HG02678 (cell line): ENCODE measurements at regions not wholly inside any gene's neighbourhood (a gene's known extent, or its start where the extent isn't known, plus 50 kb on each side); places are given as distances from the start of the nearest gene placed in this dataset.

Experiments
- ATAC-seq: cut with Tn5 transposase; IDR thresholded peaks from one replicate; pipeline ENCODE4 v1.9.1; 2021; ENCODE audit warnings: mild to moderate bottlenecking, moderate library complexity; ENCODE audit not compliant: unreplicated experiment

- ATAC-seq: no peak
Measured at GRCh38 chrX:7233580-7234406, 85.8 kb upstream of the PUDP start.

- ATAC-seq: no peak
Measured at GRCh38 chrX:7228226-7228625, 80.3 kb upstream of the PUDP start.

GRCh38 chrX:7225338-7225737 is 77.4 kb upstream of the PUDP start:
- no peak for ATAC-seq

GRCh38 chrX:7223271-7223670 is 75.3 kb upstream of the PUDP start:
- no peak for ATAC-seq

- ATAC-seq: no peak
Measured at GRCh38 chrX:7220121-7220520, 72.2 kb upstream of the PUDP start.

GRCh38 chrX:7219153-7219705 is 71.3 kb upstream of the PUDP start:
- ATAC-seq: peak; percentile 47

GRCh38 chrX:7218321-7219152 is 70.6 kb upstream of the PUDP start:
- peak; percentile 26 for ATAC-seq

- ATAC-seq: no peak
Measured at GRCh38 chrX:7216981-7217587, 69.1 kb upstream of the PUDP start.

- ATAC-seq: no peak
Measured at GRCh38 chrX:7215842-7216241, 67.9 kb upstream of the PUDP start.

- ATAC-seq: no peak
Measured at GRCh38 chrX:7214251-7214650, 66.3 kb upstream of the PUDP start.

- no peak for ATAC-seq
Measured at GRCh38 chrX:7205037-7205577, 57.2 kb upstream of the PUDP start.

- ATAC-seq: no peak
Measured at GRCh38 chrX:7204619-7205018, 56.7 kb upstream of the PUDP start.

- no peak for ATAC-seq
Measured at GRCh38 chrX:7202206-7202605, 54.3 kb upstream of the PUDP start.

GRCh38 chrX:7201496-7201895 is 53.5 kb upstream of the PUDP start:
- ATAC-seq: no peak

- ATAC-seq: no peak
Measured at GRCh38 chrX:7198499-7198898, 50.5 kb upstream of the PUDP start.
